GM23338 (cell line): ENCODE measurements at regions not wholly inside any gene's neighbourhood (a gene's known extent, or its start where the extent isn't known, plus 50 kb on each side); places are given as distances from the start of the nearest gene placed in this dataset.

Source experiments
- ATAC-seq: fragments of 200-7000 bp; cut with Tn5 transposase; 3 replicates; pipeline ENCODE4 v1.9.1; 2020
- DNase-seq: peaks from one replicate; pipeline ENCODE4 v3.0.0-alpha.2; 2015; ENCODE audit warnings: low spot score
- H2AFZ ChIP-seq: fragments of 200-600 bp; sonication (generic); 2 replicates; pipeline ENCODE4 v1.8.0; 2016; ENCODE audit warnings: antibody characterized with exemption, mild to moderate bottlenecking, moderate library complexity
- H3F3A ChIP-seq: fragments of 200-600 bp; sonication (generic); replicated peaks from 2 replicates; pipeline ENCODE4 v1.8.0; 2017; ENCODE audit warnings: antibody characterized with exemption, mixed run types, low read depth
- H3K27ac ChIP-seq: fragments of 200-600 bp; sonication (generic); 2 replicates; pipeline ENCODE4 v1.6.1; 2016; ENCODE audit warnings: low read depth
- H3K27me3 ChIP-seq: fragments of 200-600 bp; sonication (generic); 2 replicates; pipeline ENCODE4 v1.8.0; 2016; ENCODE audit warnings: mild to moderate bottlenecking, mixed run types, moderate library complexity; ENCODE audit not compliant: insufficient read depth
- H3K36me3 ChIP-seq: fragments of 200-600 bp; sonication (generic); 2 replicates; pipeline ENCODE4 v1.8.0; 2016; ENCODE audit warnings: mild to moderate bottlenecking; ENCODE audit not compliant: insufficient read depth
- H3K4me1 ChIP-seq: fragments of 200-600 bp; sonication (generic); 2 replicates; pipeline ENCODE4 v1.8.0; 2016; ENCODE audit warnings: mild to moderate bottlenecking, moderate library complexity; ENCODE audit not compliant: insufficient read depth
- H3K4me2 ChIP-seq: fragments of 200-600 bp; sonication (generic); 2 replicates; pipeline ENCODE4 v1.7.1; 2017; ENCODE audit warnings: mixed run types
- H3K4me3 ChIP-seq: fragments of 200-600 bp; sonication (generic); 2 replicates; pipeline ENCODE4 v1.6.1; 2016; ENCODE audit warnings: mixed run types
- H3K79me2 ChIP-seq: fragments of 200-600 bp; sonication (generic); replicated peaks from 2 replicates; pipeline ENCODE4 v1.8.0; 2017; ENCODE audit warnings: mild to moderate bottlenecking; ENCODE audit not compliant: insufficient read depth
- H3K9me2 ChIP-seq: fragments of 200-600 bp; sonication (generic); 2 replicates; pipeline ENCODE4 v1.8.0; 2017; ENCODE audit not compliant: insufficient read depth
- H4K20me1 ChIP-seq: fragments of 200-600 bp; sonication (generic); replicated peaks from 2 replicates; pipeline ENCODE4 v1.8.0; 2017; ENCODE audit warnings: mild to moderate bottlenecking; ENCODE audit not compliant: insufficient read depth
- H3K27ac Mint-ChIP-seq: 2 replicates; pipeline ENCODE4 v1.8.0; 2020; ENCODE audit warnings: inconsistent platforms, mild to moderate bottlenecking, moderate library complexity, mixed read lengths
- H3K27me3 Mint-ChIP-seq: 3 replicates; pipeline ENCODE4 v1.8.0; 2022; ENCODE audit warnings: low read depth, mild to moderate bottlenecking, moderate library complexity, mixed read lengths, inconsistent platforms; ENCODE audit not compliant: insufficient read depth, poor library complexity
- H3K36me3 Mint-ChIP-seq: 3 replicates; pipeline ENCODE4 v1.8.0; 2021; ENCODE audit warnings: low read depth, mild to moderate bottlenecking, inconsistent platforms, moderate library complexity, mixed read lengths
- H3K4me1 Mint-ChIP-seq: 3 replicates; pipeline ENCODE4 v1.8.0; 2020; ENCODE audit warnings: mild to moderate bottlenecking, inconsistent platforms, mixed read lengths
- H3K4me3 Mint-ChIP-seq: 3 replicates; pipeline ENCODE4 v1.8.0; 2021; ENCODE audit warnings: moderate library complexity, mild to moderate bottlenecking, inconsistent platforms, mixed read lengths
- H3K9me3 Mint-ChIP-seq: 3 replicates; pipeline ENCODE4 v1.8.0; 2020; ENCODE audit warnings: moderate library complexity, mild to moderate bottlenecking, inconsistent platforms, mixed read lengths
- CREB1 ChIP-seq: fragments of 250-450 bp; sonication (Bioruptor Pico); IDR thresholded peaks from 2 replicates; pipeline ENCODE4 v1.5.0; 2020; ENCODE audit warnings: low read depth, mild to moderate bottlenecking, moderate library complexity
- CTCF ChIP-seq, 2 experiments: fragments of 200-600 bp in 1 of 2; sonication (generic) in 1 of 2; conservative IDR thresholded peaks; 2 replicates each; pipeline versions ENCODE4 v1.5.1 to v1.6.1; 2016 to 2017; ENCODE audit warnings: antibody characterized with exemption in 2 of 2, low read depth in 2 of 2, mild to moderate bottlenecking in 2 of 2, moderate library complexity in 1 of 2
- EZH2 ChIP-seq: fragments of 200-600 bp; sonication (generic); IDR thresholded peaks from one replicate; pipeline ENCODE4 v1.8.0; 2017; ENCODE audit warnings: antibody characterized with exemption, mild to moderate bottlenecking, low read depth; ENCODE audit not compliant: unreplicated experiment
- NANOG ChIP-seq: IDR thresholded peaks from 2 replicates; pipeline ENCODE4 v1.6.1; 2016; ENCODE audit warnings: antibody characterized with exemption, borderline replicate concordance
- STAT1 ChIP-seq: IDR thresholded peaks from one replicate; pipeline ENCODE4 v1.6.1; 2016; ENCODE audit warnings: antibody characterized with exemption; ENCODE audit not compliant: unreplicated experiment
- ZNF114 ChIP-seq: fragments of 250-450 bp; sonication (Bioruptor Pico); IDR thresholded peaks from 2 replicates; pipeline ENCODE4 v1.5.0; 2020; ENCODE audit warnings: mild to moderate bottlenecking, moderate library complexity
- ZNF331 ChIP-seq: fragments of 250-450 bp; sonication (Bioruptor Pico); IDR thresholded peaks from 2 replicates; pipeline ENCODE4 v1.5.0; 2020; ENCODE audit warnings: low read depth, mild to moderate bottlenecking, moderate library complexity
- ZNF462 ChIP-seq: fragments of 250-450 bp; sonication (Bioruptor Pico); IDR thresholded peaks from 2 replicates; pipeline ENCODE4 v1.5.0; 2020; ENCODE audit warnings: mild to moderate bottlenecking, moderate library complexity

GRCh38 chr5:63727583-63727982 lies 234.7 kb downstream of the HTR1A start:
- Mint-ChIP-seq H3K36me3 (no peaks in the 10 kb centered on the region), H3K27me3 (no peaks in the 10 kb centered on the region), H3K27ac (no peak overlapping the region), H3K9me3 (no peaks in the 10 kb centered on the region), H3K4me1 (no peaks in the 10 kb centered on the region), H3K4me3 (no peak overlapping the region)
- TF ChIP-seq STAT1 (no peak), CTCF (conservative IDR thresholded peaks at IDR 0.05; ENCODE audit: low read depth in 2 of 2) (no peak), ZNF462 (CRISPR knock-in tag) (no peak), ZNF331 (CRISPR knock-in tag) (no peak)
- DNase-seq: no peak
- Histone ChIP-seq H3F3A (no peaks in the 10 kb centered on the region), H3K27ac (no peak overlapping the region), H3K36me3 (no peaks in the 10 kb centered on the region), H3K27me3 (no peaks in the 10 kb centered on the region), H3K9me2 (no peaks in the 10 kb centered on the region), H3K4me2 (no peak overlapping the region), H3K4me3 (no peak overlapping the region), H3K4me1 (no peaks in the 10 kb centered on the region), H4K20me1 (no peaks in the 10 kb centered on the region), H2AFZ (no peak overlapping the region), H3K79me2 (no peaks in the 10 kb centered on the region)
- no peak for ATAC-seq

GRCh38 chr5:63726496-63726895 lies 235.7 kb downstream of the HTR1A start:
- Histone ChIP-seq H3K27ac (no peak overlapping the region), H3F3A (no peaks in the 10 kb centered on the region), H3K4me1 (no peaks in the 10 kb centered on the region), H3K79me2 (no peaks in the 10 kb centered on the region), H3K36me3 (no peaks in the 10 kb centered on the region), H4K20me1 (no peaks in the 10 kb centered on the region), H2AFZ (no peak overlapping the region), H3K9me2 (no peaks in the 10 kb centered on the region), H3K27me3 (no peaks in the 10 kb centered on the region), H3K4me2 (no peak overlapping the region), H3K4me3 (no peak overlapping the region)
- no peaks in the 10 kb centered on the region for H3K27me3 Mint-ChIP-seq
- no peaks in the 10 kb centered on the region for H3K9me3 Mint-ChIP-seq
- no peak for DNase-seq
- no peak overlapping the region for H3K4me3 Mint-ChIP-seq
- H3K4me1 Mint-ChIP-seq: no peaks in the 10 kb centered on the region
- H3K27ac Mint-ChIP-seq: no peak overlapping the region
- H3K36me3 Mint-ChIP-seq: no peaks in the 10 kb centered on the region
- ATAC-seq: no peak
- no peak for TF ChIP-seq ZNF331 (CRISPR knock-in tag)
- TF ChIP-seq EZH2: no peak
- no peak for TF ChIP-seq NANOG
- TF ChIP-seq CTCF (conservative IDR thresholded peaks at IDR 0.05; ENCODE audit: low read depth in 2 of 2): no peak
- no peak for TF ChIP-seq CREB1 (CRISPR knock-in tag)
- no peak for TF ChIP-seq ZNF114 (CRISPR knock-in tag)
- no peak for TF ChIP-seq STAT1
